ENCODE measurements at regions not wholly inside any gene's neighbourhood (a gene's known extent, or its start where the extent isn't known, plus 50 kb on each side); places are given as distances from the start of the nearest gene placed in this dataset.
"Not testable (repeated sequence)": the region's sequence is repeated elsewhere in the genome, so short reads cannot be mapped to it uniquely, and the experiment has no call there.

DNA sequence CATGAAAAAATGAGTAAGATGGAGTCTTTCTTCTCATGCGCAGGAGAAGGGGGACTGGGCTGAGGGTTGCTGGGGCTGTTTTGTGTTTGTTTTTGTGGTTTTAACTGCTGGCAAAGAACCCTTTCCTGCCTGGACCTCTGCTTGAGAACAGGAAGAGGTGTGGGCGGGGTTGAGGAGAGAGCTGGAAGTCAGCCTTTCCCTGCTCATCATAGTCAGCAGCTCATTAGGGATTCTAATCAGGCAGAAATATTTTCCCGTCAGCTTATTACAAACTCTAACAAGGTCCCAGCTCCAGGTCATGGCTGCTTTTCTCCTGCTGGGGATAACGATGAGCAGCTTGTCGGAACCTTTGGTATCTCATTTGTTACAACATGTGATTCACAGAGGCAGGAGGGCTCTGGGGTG lies 185.0 kb upstream of the NRXN3 start:
- 91 to 92% methylated on average over 2 to 4 of the region's 5 CpGs for WGBS, 2 experiments (ENCODE audit: insufficient coverage in 2 of 2)
- Histone ChIP-seq H3K9me3 (ENCODE audit: control insufficient read depth, low read length) (no peaks in the 10 kb centered on the region), H3K4me1 (ENCODE audit: control insufficient read depth, insufficient read depth, low read length, poor library complexity, severe bottlenecking) (peaks cover 5% of the 10 kb centered on the region), H3K36me3 (ENCODE audit: control insufficient read depth, insufficient read depth, low read length) (no peaks in the 10 kb centered on the region), H3K4me3 (ENCODE audit: extremely low read depth, insufficient read depth, low read length, poor library complexity, severe bottlenecking) (no peak overlapping the region), H3K27ac (ENCODE audit: low read depth, low read length, severe bottlenecking) (no peak overlapping the region)

DNA sequence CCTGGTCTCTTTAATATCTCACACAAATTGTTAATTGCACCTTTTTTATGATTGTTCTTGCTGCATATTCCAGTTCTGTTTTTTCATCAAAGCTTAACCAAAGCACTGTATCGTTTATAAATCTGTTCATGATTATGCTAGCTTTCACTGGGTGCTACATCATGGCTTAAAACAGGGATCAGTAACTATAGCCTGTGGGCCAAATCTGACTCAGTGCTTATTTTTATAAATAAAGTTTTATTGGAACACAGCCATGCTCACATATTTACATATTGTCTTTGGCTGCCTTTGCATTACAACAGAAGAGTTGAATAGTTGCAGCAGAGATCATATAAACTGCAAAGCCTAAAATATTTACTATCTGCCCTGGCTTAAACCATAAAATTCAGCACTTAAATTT lies 183.4 kb upstream of the NRXN3 start:
- Histone ChIP-seq H3K4me1 (ENCODE audit: control insufficient read depth, insufficient read depth, low read length, poor library complexity, severe bottlenecking) (no peaks in the 10 kb centered on the region), H3K36me3 (ENCODE audit: control insufficient read depth, insufficient read depth, low read length) (no peaks in the 10 kb centered on the region), H3K27ac (ENCODE audit: low read depth, low read length, severe bottlenecking) (no peak overlapping the region), H3K4me3 (ENCODE audit: extremely low read depth, insufficient read depth, low read length, poor library complexity, severe bottlenecking) (no peak overlapping the region), H3K9me3 (ENCODE audit: control insufficient read depth, low read length) (no peaks in the 10 kb centered on the region)
- 100% methylated on average over 1 of the region's 1 CpG for WGBS, 2 experiments (ENCODE audit: insufficient coverage in 2 of 2)

DNA sequence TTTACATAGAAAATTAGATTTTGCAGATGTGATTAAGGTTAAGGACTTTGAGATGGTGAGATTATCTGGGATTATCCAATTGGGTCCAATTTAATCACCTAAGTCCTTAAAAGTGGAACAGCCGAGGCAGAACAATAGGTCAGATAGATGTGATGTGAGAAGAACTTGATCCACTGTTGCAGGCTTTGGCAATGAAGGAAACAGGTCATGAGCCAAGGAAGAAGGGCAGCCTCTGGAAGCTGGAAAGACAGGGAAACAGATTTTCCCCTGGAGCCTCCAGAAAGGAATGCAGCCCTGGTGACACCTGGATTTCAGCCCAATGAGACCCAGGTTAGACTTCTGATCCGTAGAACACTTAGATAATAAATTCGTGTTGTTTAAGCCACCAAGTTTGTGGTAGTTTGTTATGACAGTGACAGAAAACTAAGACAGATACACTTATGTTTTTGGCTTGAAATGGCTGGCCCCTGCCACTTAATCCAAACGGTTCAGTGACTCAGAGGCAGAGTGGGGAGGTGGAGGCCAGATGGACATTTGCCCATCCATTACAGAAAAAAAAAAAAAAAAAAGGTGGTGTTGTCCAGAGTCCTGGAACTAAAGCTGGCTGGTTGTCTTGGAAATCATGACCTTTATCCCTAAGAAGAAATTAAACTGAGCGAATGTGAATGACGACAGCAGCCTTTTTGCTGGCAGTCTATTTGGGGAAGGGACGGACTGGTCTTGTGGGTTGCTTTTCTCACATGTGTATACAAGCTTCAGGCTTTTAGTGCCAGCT lies 181.9 kb upstream of the NRXN3 start:
- Histone ChIP-seq H3K27ac (ENCODE audit: low read depth, low read length, severe bottlenecking) (no peak overlapping the region), H3K9me3 (ENCODE audit: control insufficient read depth, low read length) (no peaks in the 10 kb centered on the region), H3K4me1 (ENCODE audit: control insufficient read depth, insufficient read depth, low read length, poor library complexity, severe bottlenecking) (no peaks in the 10 kb centered on the region), H3K4me3 (ENCODE audit: extremely low read depth, insufficient read depth, low read length, poor library complexity, severe bottlenecking) (no peak overlapping the region), H3K36me3 (ENCODE audit: control insufficient read depth, insufficient read depth, low read length) (no peaks in the 10 kb centered on the region)
- WGBS, 2 experiments (ENCODE audit: insufficient coverage in 2 of 2) = 91 to 98% methylated on average over 4 to 6 of the region's 7 CpGs

DNA sequence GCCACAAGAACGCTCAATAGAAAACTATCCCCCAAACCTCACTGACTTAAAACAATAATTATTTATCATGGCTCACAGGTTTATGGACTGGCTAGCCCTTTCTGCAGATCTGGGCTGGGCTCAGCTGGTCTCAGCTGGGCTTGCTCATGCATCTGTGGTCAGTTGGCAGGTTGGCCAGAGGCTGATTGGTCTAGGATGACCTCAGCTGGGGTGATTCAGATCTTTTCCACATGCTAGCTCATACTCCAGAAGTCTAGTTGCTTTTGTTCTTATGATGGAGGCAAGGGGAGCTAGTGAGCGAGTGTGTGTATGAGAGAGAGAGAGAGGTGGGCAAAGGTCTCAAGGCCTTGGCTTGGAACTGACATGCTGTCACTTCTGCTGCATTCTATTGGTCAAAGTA lies 181.2 kb upstream of the NRXN3 start:
- Histone ChIP-seq H3K27ac (ENCODE audit: low read depth, low read length, severe bottlenecking) (peak overlapping the region; percentile 29), H3K4me1 (ENCODE audit: control insufficient read depth, insufficient read depth, low read length, poor library complexity, severe bottlenecking) (no peaks in the 10 kb centered on the region), H3K36me3 (ENCODE audit: control insufficient read depth, insufficient read depth, low read length) (no peaks in the 10 kb centered on the region), H3K4me3 (ENCODE audit: extremely low read depth, insufficient read depth, low read length, poor library complexity, severe bottlenecking) (no peak overlapping the region), H3K9me3 (ENCODE audit: control insufficient read depth, low read length) (no peaks in the 10 kb centered on the region)
- 86 to 93% methylated on average over 1 to 2 of the region's 2 CpGs for WGBS, 2 experiments (ENCODE audit: insufficient coverage in 2 of 2)

DNA sequence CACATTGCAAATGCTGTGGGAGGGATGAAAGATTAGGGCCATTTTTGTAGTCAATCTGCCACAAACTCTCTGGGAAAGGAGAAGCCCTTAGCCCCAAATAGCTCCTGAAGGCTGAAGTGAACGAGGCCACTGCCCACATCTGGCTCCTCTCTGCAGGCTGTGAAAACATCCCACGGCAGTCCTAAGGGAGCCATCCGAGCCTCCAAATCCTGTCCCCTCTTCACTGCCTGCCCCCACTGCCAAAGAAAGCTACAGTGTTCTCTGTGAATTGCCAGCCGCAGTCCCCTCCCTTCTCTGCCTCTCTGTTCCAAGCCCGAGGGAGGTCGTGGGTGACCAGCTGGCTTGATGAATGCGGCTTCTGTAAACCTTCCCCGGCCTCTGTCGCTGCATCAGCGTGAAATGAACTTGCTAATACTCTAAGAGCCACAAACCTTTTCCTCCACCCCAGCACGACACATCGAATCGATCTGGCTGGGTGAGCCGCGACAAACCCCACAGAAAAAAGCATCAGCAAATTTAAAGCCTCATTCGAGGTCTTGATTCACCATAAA lies 180.7 kb upstream of the NRXN3 start:
- Histone ChIP-seq H3K4me1 (ENCODE audit: control insufficient read depth, insufficient read depth, low read length, poor library complexity, severe bottlenecking) (no peaks in the 10 kb centered on the region), H3K9me3 (ENCODE audit: control insufficient read depth, low read length) (no peaks in the 10 kb centered on the region), H3K4me3 (ENCODE audit: extremely low read depth, insufficient read depth, low read length, poor library complexity, severe bottlenecking) (no peak overlapping the region), H3K36me3 (ENCODE audit: control insufficient read depth, insufficient read depth, low read length) (no peaks in the 10 kb centered on the region), H3K27ac (ENCODE audit: low read depth, low read length, severe bottlenecking) (peak overlapping the region; percentile 29)
- WGBS, 2 experiments (ENCODE audit: insufficient coverage in 2 of 2) = 76 to 77% methylated on average over 13 to 16 of the region's 16 CpGs

DNA sequence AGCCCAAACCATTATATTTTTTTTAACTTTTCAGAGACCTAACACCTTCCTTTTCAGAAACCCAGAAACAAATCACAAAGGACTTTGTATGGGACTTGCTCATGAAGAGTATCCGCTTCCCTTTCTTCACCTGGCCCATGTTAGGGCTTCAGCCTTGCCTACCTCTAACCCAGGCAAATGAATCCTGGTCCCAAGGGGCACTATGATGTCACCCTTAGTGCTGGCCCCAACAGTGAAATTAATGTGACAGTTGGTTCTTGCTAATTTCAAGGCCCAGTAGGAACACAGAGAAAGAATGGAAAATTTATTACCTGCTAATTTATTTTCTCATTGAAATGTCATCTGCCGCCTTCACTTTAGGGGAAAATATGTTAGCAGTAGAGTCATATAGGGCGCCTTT lies 179.8 kb upstream of the NRXN3 start:
- no peak overlapping the region for H3K27ac ChIP-seq (ENCODE audit: low read depth, low read length, severe bottlenecking)
- WGBS, 2 experiments (ENCODE audit: insufficient coverage in 2 of 2) = 75% methylated on average over 3 of the region's 3 CpGs; no CpG with 5 or more reads in 1 of the 2 experiments
- H3K36me3 ChIP-seq (ENCODE audit: control insufficient read depth, insufficient read depth, low read length) = no peaks in the 10 kb centered on the region
- no peak overlapping the region for H3K4me3 ChIP-seq (ENCODE audit: extremely low read depth, insufficient read depth, low read length, poor library complexity, severe bottlenecking)
- H3K4me1 ChIP-seq (ENCODE audit: control insufficient read depth, insufficient read depth, low read length, poor library complexity, severe bottlenecking) = no peaks in the 10 kb centered on the region
- H3K9me3 ChIP-seq (ENCODE audit: control insufficient read depth, low read length) = no peaks in the 10 kb centered on the region

DNA sequence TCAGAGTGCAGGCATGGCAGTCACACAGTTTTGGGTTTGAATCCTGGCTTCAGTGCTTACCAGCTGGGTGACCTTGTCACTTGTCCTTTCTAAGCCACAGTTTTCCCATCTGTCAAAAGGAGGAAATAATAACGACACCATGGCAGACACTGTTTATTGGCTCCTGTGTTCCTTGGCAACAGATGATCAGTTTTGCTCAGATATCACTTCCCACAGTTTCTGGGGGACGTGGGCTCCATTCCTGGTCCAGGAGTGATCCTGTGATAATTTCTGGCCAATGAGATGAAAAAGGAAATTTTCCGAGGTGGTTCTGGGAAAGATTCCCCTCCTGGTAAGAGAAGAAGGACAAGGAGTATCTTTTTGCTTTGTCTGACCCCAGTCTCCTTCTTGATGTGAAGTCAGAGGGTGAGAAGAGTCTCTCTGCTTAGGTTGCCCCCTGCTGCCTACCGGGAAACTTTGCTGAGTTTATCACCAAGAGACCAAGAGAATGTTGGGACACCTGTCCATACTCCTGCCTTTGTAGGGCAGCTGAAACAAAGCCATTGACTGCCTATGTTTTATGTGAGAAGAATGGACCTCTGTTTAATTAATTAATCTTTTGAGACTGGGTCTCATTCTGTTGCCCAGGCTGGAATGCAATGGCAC lies 178.9 kb upstream of the NRXN3 start:
- Histone ChIP-seq H3K27ac (ENCODE audit: low read depth, low read length, severe bottlenecking) (no peak overlapping the region), H3K4me1 (ENCODE audit: control insufficient read depth, insufficient read depth, low read length, poor library complexity, severe bottlenecking) (no peaks in the 10 kb centered on the region)
- WGBS, 2 experiments (ENCODE audit: insufficient coverage in 2 of 2) = 62 to 86% methylated on average over 3 to 4 of the region's 4 CpGs

DNA sequence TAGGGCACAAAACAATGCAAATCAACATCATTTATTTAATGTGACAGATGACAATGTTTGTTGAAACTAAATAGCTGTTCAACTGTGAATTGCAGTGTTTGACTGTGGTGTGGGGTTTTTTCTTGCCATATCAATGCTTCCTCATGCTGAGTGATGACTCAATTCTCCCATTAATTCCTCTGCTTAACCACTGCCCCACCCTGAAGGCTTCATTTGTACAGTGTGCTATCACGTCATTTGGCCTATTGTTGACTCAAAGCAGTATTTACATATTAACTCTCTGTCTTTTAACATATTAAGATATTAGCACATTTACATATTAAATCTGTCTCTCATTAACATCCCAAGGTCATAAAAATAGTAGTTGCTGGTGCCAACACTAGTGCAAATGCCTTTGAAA lies 164.8 kb upstream of the NRXN3 start:
- Histone ChIP-seq H3K36me3 (ENCODE audit: control insufficient read depth, insufficient read depth, low read length) (no peaks in the 10 kb centered on the region), H3K4me1 (ENCODE audit: control insufficient read depth, insufficient read depth, low read length, poor library complexity, severe bottlenecking) (no peaks in the 10 kb centered on the region), H3K27ac (ENCODE audit: low read depth, low read length, severe bottlenecking) (no peak overlapping the region), H3K9me3 (ENCODE audit: control insufficient read depth, low read length) (no peaks in the 10 kb centered on the region), H3K4me3 (ENCODE audit: extremely low read depth, insufficient read depth, low read length, poor library complexity, severe bottlenecking) (no peak overlapping the region)
- no CpG with 5 or more reads among the region's 1 CpG for WGBS, 2 experiments (ENCODE audit: insufficient coverage in 2 of 2)

More for the DNA sequence above, 178.9 kb upstream of the NRXN3 start:
- Histone ChIP-seq H3K36me3 (ENCODE audit: control insufficient read depth, insufficient read depth, low read length) (no peaks in the 10 kb centered on the region), H3K9me3 (ENCODE audit: control insufficient read depth, low read length) (no peaks in the 10 kb centered on the region), H3K4me3 (ENCODE audit: extremely low read depth, insufficient read depth, low read length, poor library complexity, severe bottlenecking) (no peak overlapping the region)

DNA sequence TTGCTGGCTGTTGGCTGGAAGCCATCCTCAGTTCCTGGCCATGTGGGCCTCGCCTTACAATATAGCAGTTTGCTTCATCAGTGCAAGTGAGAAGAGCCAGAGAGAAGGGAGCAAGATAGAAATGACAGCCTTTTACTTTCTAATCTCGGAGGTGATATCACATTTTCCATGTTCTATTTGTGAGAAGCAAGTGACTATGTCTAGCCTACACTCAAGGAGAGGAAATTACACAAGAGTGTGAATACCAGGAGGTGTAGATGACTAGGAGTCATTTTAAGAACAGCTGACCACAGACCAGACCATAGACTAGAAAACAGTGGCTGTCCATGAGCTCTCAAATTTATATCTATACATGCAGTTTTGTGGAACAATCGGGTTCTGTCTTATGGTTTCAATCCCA lies 163.0 kb upstream of the NRXN3 start:
- Histone ChIP-seq H3K9me3 (ENCODE audit: control insufficient read depth, low read length) (no peaks in the 10 kb centered on the region), H3K27ac (ENCODE audit: low read depth, low read length, severe bottlenecking) (no peak overlapping the region), H3K4me3 (ENCODE audit: extremely low read depth, insufficient read depth, low read length, poor library complexity, severe bottlenecking) (no peak overlapping the region), H3K36me3 (ENCODE audit: control insufficient read depth, insufficient read depth, low read length) (no peaks in the 10 kb centered on the region), H3K4me1 (ENCODE audit: control insufficient read depth, insufficient read depth, low read length, poor library complexity, severe bottlenecking) (no peaks in the 10 kb centered on the region)
- WGBS, 2 experiments (ENCODE audit: insufficient coverage in 2 of 2) = 80 to 90% methylated on average over 2 of the region's 3 CpGs

DNA sequence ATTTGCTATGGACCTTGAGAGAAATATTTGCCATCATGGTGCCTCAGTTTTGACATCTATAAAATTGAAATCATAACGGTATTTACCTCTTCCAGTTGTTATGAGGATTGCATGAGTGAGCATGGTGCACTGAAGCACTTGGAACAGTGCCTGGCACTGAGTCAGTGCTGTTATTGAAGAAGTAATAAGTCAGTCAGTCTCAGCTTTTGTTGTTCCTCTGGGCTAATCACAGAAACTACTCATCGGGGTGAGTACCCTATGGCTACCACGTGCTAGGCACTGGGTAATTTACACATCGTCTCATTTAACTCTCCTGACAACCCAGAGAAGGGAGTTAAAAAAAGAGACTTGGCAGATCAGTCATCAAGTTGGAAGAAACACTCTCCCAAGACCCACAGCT lies 159.5 kb upstream of the NRXN3 start:
- Histone ChIP-seq H3K9me3 (ENCODE audit: control insufficient read depth, low read length) (no peaks in the 10 kb centered on the region), H3K27ac (ENCODE audit: low read depth, low read length, severe bottlenecking) (no peak overlapping the region), H3K4me3 (ENCODE audit: extremely low read depth, insufficient read depth, low read length, poor library complexity, severe bottlenecking) (no peak overlapping the region), H3K36me3 (ENCODE audit: control insufficient read depth, insufficient read depth, low read length) (no peaks in the 10 kb centered on the region), H3K4me1 (ENCODE audit: control insufficient read depth, insufficient read depth, low read length, poor library complexity, severe bottlenecking) (no peaks in the 10 kb centered on the region)
- WGBS, 2 experiments (ENCODE audit: insufficient coverage in 2 of 2) = 92 to 100% methylated on average over 1 to 2 of the region's 4 CpGs

DNA sequence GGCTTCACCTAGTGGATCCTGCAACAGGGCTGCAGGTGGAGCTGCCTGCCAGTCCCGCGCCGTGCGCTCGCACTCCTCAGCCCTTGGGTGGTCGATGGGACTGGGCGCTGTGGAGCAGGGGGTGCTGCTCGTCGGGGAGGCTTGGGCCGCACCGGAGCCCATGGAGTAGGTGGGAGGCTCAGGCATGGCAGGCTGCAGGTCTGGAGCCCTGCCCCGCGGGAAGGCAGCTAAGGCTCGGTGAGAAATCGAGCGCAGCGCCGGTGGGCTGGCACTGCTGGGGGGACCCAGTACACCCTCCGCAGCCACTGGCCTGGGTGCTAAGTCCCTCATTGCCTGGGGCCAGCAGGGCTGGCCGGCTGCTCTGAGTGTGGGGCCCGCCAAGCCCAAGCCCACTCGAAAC lies 156.3 kb upstream of the NRXN3 start:
- not testable (repeated sequence) for H3K36me3 ChIP-seq (ENCODE audit: control insufficient read depth, insufficient read depth, low read length); H3K4me3 ChIP-seq (ENCODE audit: extremely low read depth, insufficient read depth, low read length, poor library complexity, severe bottlenecking); H3K9me3 ChIP-seq (ENCODE audit: control insufficient read depth, low read length); H3K4me1 ChIP-seq (ENCODE audit: control insufficient read depth, insufficient read depth, low read length, poor library complexity, severe bottlenecking); H3K27ac ChIP-seq (ENCODE audit: low read depth, low read length, severe bottlenecking)
- 88 to 90% methylated on average over 5 to 17 of the region's 22 CpGs for WGBS, 2 experiments (ENCODE audit: insufficient coverage in 2 of 2)

Measured in mesodermal cell (in vitro differentiated cells).